ENCODE measurements at regions not wholly inside any gene's neighbourhood (a gene's known extent, or its start where the extent isn't known, plus 50 kb on each side); places are given as distances from the start of the nearest gene placed in this dataset.
A peak's percentile ranks its signal among the peaks of the same experiment; 100 is the strongest.

DNA sequence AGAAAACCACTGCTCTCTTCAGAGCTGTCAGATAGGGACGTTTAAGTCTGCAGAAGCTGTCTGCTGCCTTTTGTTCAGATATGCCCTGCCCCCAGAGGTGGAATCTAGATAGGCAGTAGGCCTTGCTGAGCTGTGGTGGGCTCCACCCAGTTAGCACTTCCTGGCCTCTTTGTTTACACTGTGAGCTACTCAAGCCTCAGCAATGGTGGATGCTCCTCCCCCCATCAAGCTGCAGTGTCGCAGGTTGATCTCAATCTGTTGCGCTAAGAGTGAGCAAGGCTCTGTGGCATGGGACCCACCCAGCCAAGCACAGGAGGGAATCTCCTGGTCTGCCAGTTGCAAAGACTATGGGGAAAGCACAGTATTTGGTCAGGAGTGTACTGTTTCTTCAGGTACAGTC, 59.2 kb upstream of the ZNF641 start:
- DNase-seq: peak; percentile 30

DNA sequence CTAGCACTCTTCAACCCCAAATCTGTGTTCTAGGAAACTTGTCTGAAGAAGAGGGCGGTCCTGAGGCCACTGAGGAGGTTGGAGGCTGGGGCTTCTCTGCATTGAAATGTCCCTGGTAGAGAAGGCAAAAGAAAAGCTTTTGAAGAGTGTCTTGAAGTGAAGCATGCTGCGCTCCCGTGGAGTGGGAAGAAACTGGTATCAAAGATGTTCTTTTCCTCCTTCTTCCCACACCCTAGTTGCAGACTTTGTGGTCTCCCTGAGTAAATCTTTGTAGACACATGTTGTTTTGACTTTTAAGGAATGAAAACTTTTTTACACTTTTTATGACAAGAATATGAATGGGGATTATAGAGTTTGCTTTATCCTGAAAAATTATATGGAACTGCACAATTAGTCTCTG, 59.0 kb upstream of the ANP32D start:
- no peak for DNase-seq

DNA sequence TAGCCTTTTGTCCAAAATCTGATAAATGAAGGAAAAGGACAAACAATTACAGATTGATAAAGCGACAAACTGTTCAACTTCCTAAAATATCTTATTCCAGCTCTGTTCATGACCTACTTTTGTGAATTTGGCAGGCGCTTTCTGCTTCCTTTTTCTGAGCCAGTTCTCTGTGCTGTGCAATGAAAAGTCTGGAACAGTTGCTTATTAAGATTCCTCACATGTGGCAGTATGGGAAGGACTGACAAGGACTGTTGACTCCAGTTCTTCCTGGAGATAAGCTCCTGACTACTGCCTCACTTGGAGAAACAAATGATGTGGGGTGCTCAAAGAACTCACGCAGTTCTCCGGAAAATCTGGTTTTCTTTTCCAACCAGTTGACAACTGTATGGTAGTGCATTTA, 58.3 kb upstream of the ANP32D start:
- DNase-seq: no peak

DNA sequence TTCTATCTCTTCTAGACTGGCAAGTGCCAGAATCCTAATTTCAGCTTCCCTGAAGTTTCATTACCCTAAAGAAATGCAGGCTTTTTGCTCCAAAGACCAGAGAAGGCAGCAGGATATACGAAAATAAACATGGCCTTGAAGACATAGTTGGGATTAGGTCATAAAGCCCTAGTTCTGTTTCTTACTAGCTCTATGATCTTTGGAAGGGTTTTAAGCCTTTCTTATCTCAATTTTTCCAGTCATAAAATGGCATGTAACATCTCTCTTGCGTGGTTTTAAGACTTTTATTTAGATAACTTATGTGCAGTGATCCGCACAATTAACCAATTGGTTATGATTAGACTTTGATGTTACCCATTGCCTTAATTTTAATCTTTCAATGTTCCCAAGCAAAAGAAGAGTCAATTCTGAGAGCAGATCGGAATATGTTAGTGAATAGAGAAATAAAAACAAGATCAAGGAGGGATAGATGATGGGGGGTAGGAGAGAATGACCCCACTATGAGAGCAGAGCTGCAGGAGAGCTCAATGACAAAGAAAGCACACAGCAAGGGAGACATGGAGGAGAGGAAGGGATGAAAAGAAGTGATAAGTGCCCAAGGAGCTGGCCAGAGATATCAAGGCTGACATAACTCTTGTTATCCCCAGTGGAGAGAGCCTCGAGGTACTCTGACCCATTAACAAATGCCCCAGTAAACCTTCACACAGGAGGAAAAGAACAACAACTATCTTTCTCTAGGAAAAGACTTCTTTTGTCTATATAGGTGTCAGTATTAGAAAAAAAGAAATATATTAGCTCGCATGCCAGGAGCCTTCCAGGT, 53.0 kb upstream of the ANP32D start:
- DNase-seq: no peak

DNA sequence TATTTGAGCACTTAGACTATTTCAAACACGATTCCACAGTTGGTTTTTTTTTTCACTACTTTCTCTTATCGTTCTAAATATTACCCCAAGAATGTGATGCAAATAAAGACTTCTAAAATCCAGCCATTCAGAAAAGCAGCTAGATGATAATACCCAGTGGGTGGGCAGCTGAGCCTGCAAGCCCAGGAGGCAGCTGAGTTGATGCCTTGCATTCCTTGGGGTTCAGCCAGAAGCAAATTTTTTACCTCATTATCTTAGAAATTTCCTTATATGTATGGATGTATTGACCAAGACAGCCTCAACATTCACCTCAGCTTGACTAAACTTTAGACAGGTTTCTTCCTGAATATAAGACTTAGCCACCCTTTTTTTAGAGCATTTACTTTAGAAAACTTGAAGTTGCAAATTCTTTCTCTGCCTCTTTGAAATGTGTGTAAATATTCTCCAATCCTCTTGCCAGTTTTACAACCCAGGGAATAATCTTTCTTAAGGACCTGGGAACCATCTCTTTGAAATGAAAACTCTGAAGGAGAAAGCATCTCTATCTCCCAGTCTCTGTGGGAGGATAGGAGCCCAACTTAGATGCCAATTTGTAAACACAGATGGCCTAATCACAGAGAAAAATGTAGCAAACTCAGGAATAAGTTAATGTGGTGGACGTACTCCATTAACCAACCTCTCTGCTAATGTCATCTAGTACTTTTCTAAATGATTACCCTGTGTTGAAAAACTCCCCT, 52.2 kb upstream of the ANP32D start:
- DNase-seq: no peak

DNA sequence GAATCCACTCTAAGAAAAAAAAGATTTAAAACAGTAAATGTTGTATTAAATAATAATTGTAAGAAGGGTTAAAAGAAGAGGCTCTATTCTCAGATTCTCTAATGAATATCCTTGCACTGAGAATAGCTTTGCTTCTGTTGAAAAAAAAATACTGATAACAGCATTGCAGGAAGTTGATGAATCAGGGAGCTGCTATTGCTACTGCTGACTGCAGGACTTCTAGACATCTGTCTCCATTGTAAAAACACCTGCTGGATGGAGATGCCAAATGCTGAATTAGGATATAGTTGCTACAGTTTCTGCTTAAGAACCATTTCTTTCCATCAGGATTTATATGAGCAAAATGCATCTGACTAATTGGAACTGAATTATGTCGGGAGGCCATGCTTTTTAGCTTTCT, 50.3 kb upstream of the ANP32D start:
- no peak for DNase-seq

Measured in activated T-cell treated with anti-CD3 and anti-CD28 coated beads, Interleukin-2, amount 50 U/mL, for 1 hour (primary cell).